Spleen (tissue), 7 donors: ENCODE measurements at regions not wholly inside any gene's neighbourhood (a gene's known extent, or its start where the extent isn't known, plus 50 kb on each side); places are given as distances from the start of the nearest gene placed in this dataset.

Source experiments
- POLR2A ChIP-seq, 3 donors: fragments of 450-650 bp; IDR thresholded peaks; one replicate each; pipeline ENCODE4 v1.5.1; 2017; ENCODE audit warnings: antibody characterized with exemption in 3 of 3, mild to moderate bottlenecking in 1 of 3
- TF ChIP-seq, protein P1 (sequence below), 11 experiments: fragments of 200-600 bp in 7 of 11; fragments of 450-650 bp in 4 of 11; sonication (generic) in 4 of 11; IDR thresholded peaks in 8 of 11; conservative IDR thresholded peaks in 3 of 11; 1 replicate in 7 of 11; 2 replicates in 4 of 11; pipeline versions ENCODE4 v1.4.0 to v1.8.0; 2016 to 2021; ENCODE audit warnings: antibody characterized with exemption in 11 of 11, inconsistent platforms in 4 of 11, mild to moderate bottlenecking in 1 of 11
- donor health status: DM: no; HTN: no; CAD: no; lungs with moderate emphysema.
- donor health status: DM: no; HTN: no; CAD: no.
- donor health status: DM: no; HTN: no; CAD: no.

DNA sequence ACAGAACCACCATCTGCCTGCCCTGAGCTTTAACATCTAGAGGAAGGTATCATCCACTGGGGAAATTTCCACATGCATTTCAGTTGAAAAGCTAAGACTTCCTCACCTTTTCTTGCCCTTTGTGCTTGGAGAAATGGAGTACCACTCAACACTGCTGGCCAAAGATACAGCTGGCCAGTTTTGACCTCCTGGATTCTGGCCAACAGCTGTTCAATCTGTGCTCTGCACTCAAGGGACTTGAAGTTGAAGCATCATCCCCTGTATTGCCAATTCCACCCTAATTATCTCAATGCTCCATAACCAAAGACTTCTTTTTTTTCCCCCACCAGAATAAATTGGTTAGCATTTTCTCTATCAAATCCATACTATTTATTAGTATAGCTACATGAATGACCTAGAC, 70.4 kb upstream of the PRDM9 start:
- TF ChIP-seq, protein P1, sequence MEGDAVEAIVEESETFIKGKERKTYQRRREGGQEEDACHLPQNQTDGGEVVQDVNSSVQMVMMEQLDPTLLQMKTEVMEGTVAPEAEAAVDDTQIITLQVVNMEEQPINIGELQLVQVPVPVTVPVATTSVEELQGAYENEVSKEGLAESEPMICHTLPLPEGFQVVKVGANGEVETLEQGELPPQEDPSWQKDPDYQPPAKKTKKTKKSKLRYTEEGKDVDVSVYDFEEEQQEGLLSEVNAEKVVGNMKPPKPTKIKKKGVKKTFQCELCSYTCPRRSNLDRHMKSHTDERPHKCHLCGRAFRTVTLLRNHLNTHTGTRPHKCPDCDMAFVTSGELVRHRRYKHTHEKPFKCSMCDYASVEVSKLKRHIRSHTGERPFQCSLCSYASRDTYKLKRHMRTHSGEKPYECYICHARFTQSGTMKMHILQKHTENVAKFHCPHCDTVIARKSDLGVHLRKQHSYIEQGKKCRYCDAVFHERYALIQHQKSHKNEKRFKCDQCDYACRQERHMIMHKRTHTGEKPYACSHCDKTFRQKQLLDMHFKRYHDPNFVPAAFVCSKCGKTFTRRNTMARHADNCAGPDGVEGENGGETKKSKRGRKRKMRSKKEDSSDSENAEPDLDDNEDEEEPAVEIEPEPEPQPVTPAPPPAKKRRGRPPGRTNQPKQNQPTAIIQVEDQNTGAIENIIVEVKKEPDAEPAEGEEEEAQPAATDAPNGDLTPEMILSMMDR (IDR thresholded peaks at IDR 0.05 in 8 of 11, conservative IDR thresholded peaks at IDR 0.05 in 3 of 11), result no peak
- TF ChIP-seq POLR2A (IDR thresholded peaks at IDR 0.05), result no peak
